Loucy (cell line): ENCODE measurements at regions not wholly inside any gene's neighbourhood (a gene's known extent, or its start where the extent isn't known, plus 50 kb on each side); places are given as distances from the start of the nearest gene placed in this dataset.

ENCODE experiments used
- CTCF ChIP-seq: fragments of 200-600 bp; sonication (generic); conservative IDR thresholded peaks from 2 replicates; pipeline ENCODE4 v1.5.1; 2014; ENCODE audit warnings: mild to moderate bottlenecking, antibody characterized with exemption, low read length
- EZH2phosphoT487 ChIP-seq: fragments of 200-600 bp; IDR thresholded peaks from 2 replicates; pipeline ENCODE4 v1.6.1; 2018; ENCODE audit warnings: antibody characterized with exemption, mild to moderate bottlenecking, moderate library complexity, borderline replicate concordance

DNA sequence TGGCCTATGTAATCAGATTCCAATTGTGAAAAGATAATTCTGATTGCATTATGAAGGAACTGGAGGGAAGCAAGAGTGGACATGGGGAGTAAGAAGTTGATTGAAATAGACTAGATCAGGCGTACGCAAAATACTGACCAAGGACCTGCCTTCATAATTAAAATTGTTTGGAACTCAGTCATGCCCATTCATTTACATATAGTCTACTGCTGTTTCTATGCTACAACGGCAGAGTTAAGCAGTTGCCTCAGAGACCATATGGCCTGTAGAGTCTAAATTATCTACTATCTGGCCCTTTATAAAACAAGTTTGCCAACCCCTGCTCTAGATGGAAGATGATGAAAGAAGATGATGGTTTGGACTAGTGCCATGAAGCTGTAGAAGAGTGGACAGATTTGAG, 170.0 kb upstream of the ARID2 start:
- no peak for TF ChIP-seq CTCF
- no peak for TF ChIP-seq EZH2phosphoT487
